T-cell (primary cell): ENCODE measurements at regions not wholly inside any gene's neighbourhood (a gene's known extent, or its start where the extent isn't known, plus 50 kb on each side); places are given as distances from the start of the nearest gene placed in this dataset.

Experiments
- ATAC-seq, 4 experiments: fragments of 200-7000 bp in 3 of 4; fragments of 150-1000 bp in 1 of 4; cut with Tn5 transposase; replicated peaks in 1 of 4; 1 replicate in 3 of 4; 2 replicates in 1 of 4; pipeline ENCODE4 v1.10.0; 2021; ENCODE audit warnings: moderate library complexity in 3 of 4, mild to moderate bottlenecking in 2 of 4, moderate number of reproducible peaks in 1 of 4
- CTCF ChIA-PET, 2 donors: fragments of 300-600 bp; sonication (Branson Sonifier 250); formaldehyde crosslinking; loops; one replicate each; lab custom pipeline; 2022; ENCODE audit warnings: antibody characterized with exemption in 2 of 2; lab: Charles Lee
- POLR2A ChIA-PET, 2 donors: fragments of 300-600 bp; sonication (Branson Sonifier 250); formaldehyde crosslinking; loops; one replicate each; lab custom pipeline; 2022; ENCODE audit warnings: antibody characterized with exemption in 2 of 2; lab: Charles Lee
- DNase-seq, 35 experiments: peaks; one replicate each; pipeline versions ENCODE4 v3.0.0 to v3.0.0-alpha.2; 2013 to 2023
- H3K27ac ChIP-seq: one replicate; pipeline ENCODE4 v1.5.1; 2013; ENCODE audit warnings: low read length
- H3K27me3 ChIP-seq, 2 experiments: replicated peaks in 1 of 2; 1 replicate in 1 of 2; 2 replicates in 1 of 2; pipeline versions ENCODE4 v1.6.1 to v1.7.0; 2013; ENCODE audit warnings: low read length in 1 of 2, mixed read lengths in 1 of 2; ENCODE audit not compliant: control insufficient read depth in 2 of 2, insufficient read depth in 2 of 2; ENCODE audit errors: extremely low read depth in 1 of 2
- H3K36me3 ChIP-seq, 2 donors: 1 replicate in 1 of 2; 2 replicates in 1 of 2; pipeline versions ENCODE4 v1.6.1 to v1.7.0; 2013; ENCODE audit warnings: low read length in 1 of 2; ENCODE audit not compliant: control insufficient read depth in 2 of 2, insufficient read depth in 1 of 2; ENCODE audit errors: extremely low read depth in 1 of 2
- H3K4me1 ChIP-seq, 2 experiments: 1 replicate in 1 of 2; 2 replicates in 1 of 2; pipeline versions ENCODE4 v1.6.1 to v1.7.0; 2013; ENCODE audit warnings: low read length in 2 of 2, mixed read lengths in 1 of 2; ENCODE audit not compliant: insufficient read depth in 2 of 2, control insufficient read depth in 1 of 2; ENCODE audit errors: extremely low read depth in 1 of 2
- H3K4me3 ChIP-seq, 2 donors: 1 replicate in 1 of 2; 2 replicates in 1 of 2; pipeline versions ENCODE4 v1.5.1 to v1.7.0; 2013; ENCODE audit warnings: mild to moderate bottlenecking in 2 of 2, low read length in 1 of 2, moderate library complexity in 1 of 2; ENCODE audit not compliant: control insufficient read depth in 1 of 2; ENCODE audit errors: extremely low read depth in 1 of 2
- H3K9me3 ChIP-seq: 2 replicates; pipeline ENCODE4 v1.7.0; 2013
- H3K27ac Mint-ChIP-seq, 2 donors: one replicate each; pipeline ENCODE4 v1.8.0; 2020 to 2021; ENCODE audit warnings: mild to moderate bottlenecking in 2 of 2, mixed read lengths in 2 of 2
- H3K27me3 Mint-ChIP-seq, 2 donors: one replicate each; pipeline ENCODE4 v1.8.0; 2021 to 2022; ENCODE audit warnings: mixed read lengths in 2 of 2
- H3K36me3 Mint-ChIP-seq: one replicate; pipeline ENCODE4 v1.8.0; 2021; ENCODE audit warnings: mixed read lengths
- H3K4me1 Mint-ChIP-seq, 3 donors: one replicate each; pipeline ENCODE4 v1.8.0; 2020 to 2022; ENCODE audit warnings: mixed read lengths in 3 of 3, mild to moderate bottlenecking in 1 of 3
- H3K4me3 Mint-ChIP-seq, 3 donors: one replicate each; pipeline ENCODE4 v1.8.0; 2020 to 2022; ENCODE audit warnings: mild to moderate bottlenecking in 3 of 3, mixed read lengths in 3 of 3, moderate library complexity in 3 of 3
- H3K9me3 Mint-ChIP-seq, 3 donors: one replicate each; pipeline ENCODE4 v1.8.0; 2020 to 2022; ENCODE audit warnings: mixed read lengths in 3 of 3
- WGBS: methylation state at CpG from one replicate; pipeline ENCODE4 v1.1.5; 2013; ENCODE audit warnings: missing lambda C conversion rate; ENCODE audit not compliant: insufficient coverage; 5-methylcytosine and 5-hydroxymethylcytosine counted together

DNA sequence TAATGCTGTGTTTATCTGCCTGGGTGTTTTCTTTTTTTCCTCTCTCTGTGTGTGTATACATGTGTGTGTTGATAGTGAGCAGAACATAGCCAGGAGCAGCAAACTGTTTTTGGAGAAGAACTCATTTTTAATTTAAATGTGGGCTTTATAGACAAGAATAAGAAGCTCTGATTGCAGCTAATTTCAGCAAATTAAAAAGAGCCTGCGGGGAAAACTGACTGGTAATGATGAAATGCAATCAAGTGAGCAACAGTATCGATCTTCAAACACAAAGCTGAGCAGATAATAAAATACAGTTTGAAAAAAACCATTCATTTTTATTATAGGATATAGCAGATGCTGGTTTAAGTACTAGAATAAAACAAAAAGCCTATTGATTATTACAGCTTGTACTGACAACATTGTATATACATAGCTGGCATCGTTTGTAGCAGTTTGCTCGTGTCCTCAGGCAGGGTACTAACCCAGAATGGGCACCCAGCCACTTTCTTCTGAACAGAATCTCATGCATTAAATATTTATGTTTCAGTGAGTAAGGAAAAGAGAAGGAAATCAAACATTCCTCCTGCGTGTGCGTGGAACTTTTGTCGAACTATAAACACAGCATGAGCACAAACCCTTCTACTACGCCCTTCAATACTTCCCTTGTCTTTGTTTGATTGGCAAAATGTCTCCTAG is 73.5 kb upstream of the ZFP42 start:
- H3K4me1 Mint-ChIP-seq = no peaks in the 10 kb centered on the region
- H3K27me3 Mint-ChIP-seq = no peaks in the 10 kb centered on the region
- Histone ChIP-seq H3K27ac (no peak overlapping the region), H3K4me1 (no peaks in the 10 kb centered on the region), H3K4me3 (no peak overlapping the region), H3K36me3 (no peaks in the 10 kb centered on the region), H3K9me3 (no peaks in the 10 kb centered on the region), H3K27me3 (no peaks in the 10 kb centered on the region)
- H3K27ac Mint-ChIP-seq = no peak overlapping the region
- ChIA-PET POLR2A (no interaction called here), CTCF (no interaction called here)
- no peaks in the 10 kb centered on the region for H3K36me3 Mint-ChIP-seq
- WGBS = no CpG with 5 or more reads among the region's 8 CpGs
- H3K9me3 Mint-ChIP-seq = peaks cover 7 to 25% (median 24%) of the 10 kb centered on the region in 3 donors
- ATAC-seq (no peak), DNase-seq (no peak)
- H3K4me3 Mint-ChIP-seq = no peak overlapping the region

DNA sequence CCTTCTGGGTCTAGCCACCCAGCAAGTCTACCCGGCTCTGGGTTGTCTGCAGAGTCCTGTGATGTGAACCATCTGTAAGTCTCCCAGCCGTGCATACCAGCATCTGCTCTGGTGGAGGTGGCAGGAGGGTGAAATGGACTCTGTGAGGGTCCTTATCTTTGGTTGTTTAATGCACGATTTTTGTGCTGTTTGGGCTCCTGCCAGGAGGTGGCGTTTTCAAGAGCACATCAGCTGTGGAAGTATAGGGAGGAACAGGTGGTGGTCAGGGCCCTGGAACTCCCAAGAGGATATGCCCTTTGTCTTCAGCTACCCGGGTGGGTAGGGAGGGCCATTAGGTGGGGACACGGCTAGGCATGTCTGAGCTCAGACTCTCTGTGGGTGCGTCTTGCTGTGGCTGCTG is 66.5 kb upstream of the ZFP42 start:
- ATAC-seq = no peak
- 60% methylated on average over 5 of the region's 7 CpGs for WGBS
- POLR2A ChIA-PET = no interaction called here
- CTCF ChIA-PET = no interaction called here
- Mint-ChIP-seq H3K4me3 (no peak overlapping the region), H3K27me3 (no peaks in the 10 kb centered on the region), H3K4me1 (no peaks in the 10 kb centered on the region), H3K9me3 (peaks cover 12 to 33% (median 22%) of the 10 kb centered on the region in 3 donors), H3K36me3 (no peaks in the 10 kb centered on the region), H3K27ac (no peak overlapping the region)
- Histone ChIP-seq H3K27ac (no peak overlapping the region), H3K27me3 (no peaks in the 10 kb centered on the region), H3K9me3 (no peaks in the 10 kb centered on the region), H3K4me1 (no peaks in the 10 kb centered on the region), H3K36me3 (no peaks in the 10 kb centered on the region), H3K4me3 (no peak overlapping the region)
- no peak for DNase-seq

DNA sequence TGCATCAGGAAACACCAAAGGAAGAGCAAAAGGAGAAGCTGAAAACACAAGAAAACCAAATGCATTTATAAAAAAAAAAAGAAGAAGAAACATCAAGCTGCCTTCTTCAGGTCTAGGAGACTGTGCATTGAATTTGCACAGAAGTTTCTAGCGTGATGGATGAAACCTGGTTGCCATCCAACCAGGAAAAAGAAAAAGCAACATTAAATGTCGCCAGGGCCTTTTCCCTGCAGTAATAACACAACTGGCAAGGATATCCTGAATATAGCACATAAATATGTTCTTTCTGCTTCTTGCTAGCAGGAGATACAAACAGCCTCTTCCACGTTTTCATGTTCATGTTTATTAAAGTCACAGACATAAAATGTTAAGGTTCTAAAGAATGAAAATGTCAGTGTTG is 60.8 kb upstream of the ZFP42 start:
- 67% methylated on average over 1 of the region's 3 CpGs for WGBS
- Histone ChIP-seq H3K36me3 (no peaks in the 10 kb centered on the region), H3K9me3 (no peaks in the 10 kb centered on the region), H3K4me1 (no peaks in the 10 kb centered on the region), H3K27ac (no peak overlapping the region), H3K27me3 (no peaks in the 10 kb centered on the region), H3K4me3 (no peak overlapping the region)
- no peak for DNase-seq
- no peaks in the 10 kb centered on the region for H3K36me3 Mint-ChIP-seq
- H3K4me3 Mint-ChIP-seq = no peak overlapping the region
- no peaks in the 10 kb centered on the region for H3K27me3 Mint-ChIP-seq
- no peaks in the 10 kb centered on the region for H3K4me1 Mint-ChIP-seq
- CTCF ChIA-PET = no interaction called here
- ATAC-seq = no peak
- POLR2A ChIA-PET = no interaction called here
- no peak overlapping the region for H3K27ac Mint-ChIP-seq
- H3K9me3 Mint-ChIP-seq = peaks cover 12 to 19% (median 12%) of the 10 kb centered on the region in 3 donors

DNA sequence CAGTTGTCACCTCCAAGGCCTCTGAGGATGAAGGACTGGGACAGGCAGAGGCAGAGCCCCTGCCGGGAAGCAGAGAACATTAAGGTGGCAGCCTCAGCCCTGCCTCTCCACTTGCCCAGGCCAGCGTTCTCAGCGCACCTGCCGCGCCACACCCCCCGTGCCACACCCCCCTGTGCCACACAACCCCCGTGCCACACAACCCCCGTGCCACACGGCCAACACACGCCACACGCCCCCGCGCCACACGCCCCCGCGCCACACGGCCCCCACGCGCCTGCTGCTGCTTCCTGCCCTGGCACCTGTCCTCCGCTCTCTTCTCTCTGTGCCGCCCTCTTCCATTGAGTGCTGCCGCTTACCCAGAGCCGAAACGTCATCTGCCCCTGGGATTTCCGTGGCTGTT is 58.0 kb upstream of the ZFP42 start:
- Mint-ChIP-seq H3K27me3 (no peaks in the 10 kb centered on the region), H3K4me3 (no peak overlapping the region), H3K36me3 (no peaks in the 10 kb centered on the region), H3K27ac (no peak overlapping the region), H3K9me3 (peaks cover 11 to 17% (median 12%) of the 10 kb centered on the region in 3 donors), H3K4me1 (no peaks in the 10 kb centered on the region)
- ChIA-PET POLR2A (no interaction called here), CTCF (no interaction called here)
- no peak overlapping the region for H3K4me3 ChIP-seq
- 94% methylated on average over 17 of the region's 25 CpGs for WGBS
- H3K27me3 ChIP-seq = no peaks in the 10 kb centered on the region
- H3K9me3 ChIP-seq = no peaks in the 10 kb centered on the region
- H3K27ac ChIP-seq = no peak overlapping the region
- H3K36me3 ChIP-seq = no peaks in the 10 kb centered on the region
- no peaks in the 10 kb centered on the region for H3K4me1 ChIP-seq
- ATAC-seq = no peak
- no peak for DNase-seq

DNA sequence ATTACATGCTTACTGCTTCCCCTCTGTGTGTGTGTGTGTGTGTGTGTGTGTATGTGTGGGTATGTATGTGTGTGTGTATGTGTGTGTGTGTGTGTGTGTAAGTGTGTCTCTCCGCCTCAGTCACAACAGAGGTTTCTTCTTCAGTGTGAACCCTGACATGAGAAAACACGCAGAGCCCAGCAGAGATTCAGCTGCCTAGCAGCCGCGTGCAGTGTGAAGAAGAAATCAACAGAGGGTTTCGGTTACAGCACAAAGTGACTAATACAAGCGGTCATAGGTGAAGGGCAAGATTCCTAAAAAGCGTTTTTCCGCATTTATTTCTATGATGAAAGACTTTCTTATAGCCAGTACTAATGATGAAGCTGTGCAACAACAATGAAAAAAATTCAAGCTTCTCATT is 55.3 kb upstream of the ZFP42 start:
- H3K27ac Mint-ChIP-seq = no peak overlapping the region
- H3K4me1 Mint-ChIP-seq = no peaks in the 10 kb centered on the region
- DNase-seq = no peak
- H3K4me3 Mint-ChIP-seq = no peak overlapping the region
- Histone ChIP-seq H3K9me3 (no peaks in the 10 kb centered on the region), H3K36me3 (no peaks in the 10 kb centered on the region), H3K27me3 (no peaks in the 10 kb centered on the region), H3K27ac (no peak overlapping the region), H3K4me3 (no peak overlapping the region), H3K4me1 (no peaks in the 10 kb centered on the region)
- no peak for ATAC-seq
- 90% methylated on average over 3 of the region's 8 CpGs for WGBS
- ChIA-PET CTCF (no interaction called here), POLR2A (no interaction called here)
- H3K27me3 Mint-ChIP-seq = no peaks in the 10 kb centered on the region
- no peaks in the 10 kb centered on the region for H3K36me3 Mint-ChIP-seq
- peaks cover 8 to 25% (median 20%) of the 10 kb centered on the region in 3 donors for H3K9me3 Mint-ChIP-seq

DNA sequence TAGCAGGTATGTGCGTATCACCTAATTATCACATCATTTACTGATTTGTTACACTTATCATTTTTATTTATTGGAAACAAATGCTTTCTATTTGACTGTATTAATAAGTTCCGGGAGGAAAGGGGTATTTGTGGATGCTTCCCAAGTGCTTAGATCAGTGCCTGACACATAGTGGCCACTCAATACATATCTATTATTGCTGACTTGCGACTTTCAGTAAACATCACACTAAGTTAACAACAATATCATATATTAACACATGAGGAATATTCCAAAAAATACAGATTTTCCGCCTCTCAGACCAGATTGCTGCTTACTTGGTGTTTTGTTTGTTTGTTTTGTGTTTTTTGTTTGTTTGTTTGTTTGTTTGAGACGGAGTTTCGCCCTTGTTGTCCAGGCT is 52.6 kb upstream of the ZFP42 start:
- POLR2A ChIA-PET = no interaction called here
- no CpG with 5 or more reads among the region's 6 CpGs for WGBS

DNA sequence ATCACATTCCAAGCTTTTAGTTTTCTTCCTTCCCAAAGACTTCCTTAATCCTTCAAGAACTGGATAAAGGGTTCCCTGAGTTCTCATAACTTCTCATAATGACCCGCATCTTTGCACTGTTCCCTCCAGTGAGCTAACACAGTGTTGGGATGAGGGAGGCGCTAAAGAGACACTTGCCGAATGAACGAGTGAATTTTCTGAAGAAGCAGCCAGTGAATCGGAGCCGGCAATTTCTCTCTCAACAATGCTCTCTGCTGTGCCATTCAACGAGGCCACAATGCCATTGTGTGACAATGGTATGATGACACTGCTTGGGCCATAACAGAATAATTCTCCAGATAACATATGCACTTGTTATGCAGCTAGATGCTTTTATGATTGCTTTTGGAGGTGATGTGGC is 51.4 kb upstream of the ZFP42 start:
- H3K4me3 Mint-ChIP-seq = no peak overlapping the region
- no CpG with 5 or more reads among the region's 7 CpGs for WGBS

More for the DNA sequence above, 52.6 kb upstream of the ZFP42 start:
- H3K9me3 ChIP-seq = no peaks in the 10 kb centered on the region
- no peak for ATAC-seq
- Mint-ChIP-seq H3K4me3 (no peak overlapping the region), H3K27me3 (no peaks in the 10 kb centered on the region), H3K36me3 (no peaks in the 10 kb centered on the region), H3K9me3 (peaks cover 11 to 24% (median 18%) of the 10 kb centered on the region in 3 donors), H3K4me1 (no peaks in the 10 kb centered on the region), H3K27ac (no peak overlapping the region)
- H3K36me3 ChIP-seq = no peaks in the 10 kb centered on the region
- no peaks in the 10 kb centered on the region for H3K4me1 ChIP-seq
- no peak for DNase-seq
- CTCF ChIA-PET = no interaction called here
- no peaks in the 10 kb centered on the region for H3K27me3 ChIP-seq
- no peak overlapping the region for H3K27ac ChIP-seq
- H3K4me3 ChIP-seq = no peak overlapping the region

More for the DNA sequence above, 51.4 kb upstream of the ZFP42 start:
- Mint-ChIP-seq H3K4me1 (no peaks in the 10 kb centered on the region), H3K9me3 (peaks cover 9 to 22% (median 16%) of the 10 kb centered on the region in 3 donors), H3K27ac (no peak overlapping the region), H3K27me3 (no peaks in the 10 kb centered on the region), H3K36me3 (no peaks in the 10 kb centered on the region)
- ChIA-PET CTCF (no interaction called here), POLR2A (no interaction called here)
- Histone ChIP-seq H3K36me3 (no peaks in the 10 kb centered on the region), H3K27ac (no peak overlapping the region), H3K9me3 (no peaks in the 10 kb centered on the region), H3K4me1 (no peaks in the 10 kb centered on the region), H3K4me3 (no peak overlapping the region), H3K27me3 (no peaks in the 10 kb centered on the region)
- ATAC-seq = no peak
- no peak for DNase-seq
